Heart right ventricle (tissue), 16 donors: ENCODE measurements at regions not wholly inside any gene's neighbourhood (a gene's known extent, or its start where the extent isn't known, plus 50 kb on each side); places are given as distances from the start of the nearest gene placed in this dataset.

Experiments
- ATAC-seq, 8 donors: fragments of 200-7000 bp; cut with Tn5 transposase; one replicate each; pipeline ENCODE4 v1.9.1; 2020; ENCODE audit warnings: mild to moderate bottlenecking in 8 of 8, moderate library complexity in 8 of 8, moderate number of reproducible peaks in 1 of 8
- DNase-seq, 2 donors: peaks; one replicate each; pipeline ENCODE4 v3.0.0-alpha.2; 2020
- H3K27ac ChIP-seq, 10 donors: fragments of 200-600 bp; sonication (generic) in 2 of 10; one replicate each; pipeline versions ENCODE4 v1.5.0 to v1.8.0; 2020 to 2022; ENCODE audit warnings: mild to moderate bottlenecking in 3 of 10
- H3K27me3 ChIP-seq, 7 donors: fragments of 200-600 bp; one replicate each; pipeline ENCODE4 v1.8.0; 2021 to 2022; ENCODE audit warnings: mild to moderate bottlenecking in 2 of 7
- H3K36me3 ChIP-seq, 9 donors: fragments of 200-600 bp; sonication (generic) in 1 of 9; one replicate each; pipeline versions ENCODE4 v1.5.0 to v1.8.0; 2020 to 2022; ENCODE audit warnings: mild to moderate bottlenecking in 2 of 9
- H3K4me1 ChIP-seq, 9 donors: fragments of 200-600 bp; sonication (generic) in 1 of 9; one replicate each; pipeline versions ENCODE4 v1.5.0 to v1.8.0; 2020 to 2022; ENCODE audit warnings: mild to moderate bottlenecking in 4 of 9
- H3K4me3 ChIP-seq, 10 donors: fragments of 200-600 bp; sonication (generic) in 2 of 10; one replicate each; pipeline versions ENCODE4 v1.5.0 to v1.8.0; 2020 to 2022; ENCODE audit warnings: mild to moderate bottlenecking in 7 of 10, moderate library complexity in 2 of 10
- H3K9me3 ChIP-seq, 11 donors: fragments of 200-600 bp in 10 of 11; sonication (generic) in 2 of 11; one replicate each; pipeline versions ENCODE4 v1.5.0 to v1.8.0; 2013 to 2022; ENCODE audit warnings: mild to moderate bottlenecking in 2 of 11, control low read depth in 1 of 11, moderate library complexity in 1 of 11
- CTCF ChIP-seq, 9 donors: fragments of 200-600 bp; sonication (generic) in 2 of 9; IDR thresholded peaks; one replicate each; pipeline versions ENCODE4 v1.5.0 to v1.8.0; 2021 to 2022; ENCODE audit warnings: antibody characterized with exemption in 9 of 9, mild to moderate bottlenecking in 5 of 9, moderate library complexity in 1 of 9
- WGBS, 2 donors: extraction: QIAGEN DNeasy Blood & Tissue Kit; methylation state at CpG; one replicate each; pipeline ENCODE4 v1.1.7; 2013; ENCODE audit warnings: inconsistent platforms in 1 of 2; 5-methylcytosine and 5-hydroxymethylcytosine counted together
- intact Hi-C, 10 donors: fragments of 100-400 bp; cut with DNase I; formaldehyde crosslinking; loops; one replicate each; pipeline versions ENCODE4 v1.11.1 to v1.14.2; 2022
- donor health status: Arrhythmogenic right ventricular cardiomyopathy.
- donor health status: ischemic (EF 13 %, LVEDD 7.1; RV severe dilation, severe dysfunction).
- donor health status: healthy with polysubstance abuse.
- donor health status: DM: no; HTN: yes; CAD: no.
- donor health status: DM: no; HTN: no; CAD: no.
- donor health status: ischemic (EF 25% LVEDD 6.9; RV normal size, moderate dysfunction).
- donor health status: ischemic (EF 25% LVEDD 5.7; RV mildly dilated, moderate dysfunction).
- donor health status: healthy.
- donor health status: DM: yes; HTN: yes; CAD: no.
- donor health status: Ischemic cardiomyopathy.
- donor health status: ischemic (EF 35%, LVEDD 5.7; RV mildly dilated, moderate dysfunction).
- donor health status: nonischemic (EF 11% LVEDD 7.7; RV severe dilation, severe dysfunction).
- donor health status: DM: yes; HTN: yes; CAD: no.
- donor health status: PGD.
- donor health status: ischemic (EF 29% LVEDD 5.4; RV normal size, mild dysfunction).
- donor health status: nonischemic (EF 23%, LVEDD 6.1; RV moderate dilation, normal function).

DNA sequence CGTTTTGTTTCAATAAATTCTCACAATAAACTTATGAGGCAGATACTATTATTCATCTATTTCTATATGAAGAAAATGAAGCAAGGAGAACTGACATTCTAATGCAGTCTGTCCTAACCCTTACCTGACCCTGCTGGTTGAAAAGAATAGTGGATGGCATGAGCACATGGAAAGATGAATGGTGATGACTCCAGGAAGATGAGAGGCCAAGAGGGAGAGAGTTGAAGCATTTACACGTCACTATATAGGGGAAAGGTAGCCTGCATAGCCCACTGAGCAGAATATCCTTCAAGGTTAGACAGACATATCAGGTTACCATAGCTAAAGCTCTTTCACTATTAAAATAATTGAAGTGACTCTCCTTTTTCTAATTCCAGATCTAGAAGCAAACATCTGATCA lies 163.9 kb upstream of the CDK1 start:
- no peaks in the 10 kb centered on the region for H3K36me3 ChIP-seq
- ATAC-seq (no peak), DNase-seq (no peak)
- peaks cover 0 to 7% (median 0%) of the 10 kb centered on the region in 9 donors for H3K4me1 ChIP-seq
- no peak overlapping the region for H3K4me3 ChIP-seq
- H3K9me3 ChIP-seq: no peaks in the 10 kb centered on the region
- 73 to 78% methylated on average over 2 of the region's 2 CpGs for WGBS, 2 donors
- no peaks in the 10 kb centered on the region for H3K27me3 ChIP-seq
- TF ChIP-seq CTCF (IDR thresholded peaks at IDR 0.05): no peak
- intact Hi-C loops: loop anchor here in 2 of 10 donors (10.0 kb wide), 2 partner anchors 160 to 170 kb away; no protein-coding TSS in a partner anchor
- no peak overlapping the region for H3K27ac ChIP-seq

- no peak overlapping the region for H3K4me3 ChIP-seq
- H3K36me3 ChIP-seq: no peaks in the 10 kb centered on the region
- DNase-seq (no peak), ATAC-seq (no peak)
- no peak for TF ChIP-seq CTCF (IDR thresholded peaks at IDR 0.05)
- H3K9me3 ChIP-seq: no peaks in the 10 kb centered on the region
- no peaks in the 10 kb centered on the region for H3K27me3 ChIP-seq
- H3K4me1 ChIP-seq: peaks cover 0 to 7% (median 0%) of the 10 kb centered on the region in 9 donors
- intact Hi-C loops: loop anchor here in 2 of 10 donors (10.0 kb wide), 2 partner anchors 159 to 169 kb away; no protein-coding TSS in a partner anchor
- no peak overlapping the region for H3K27ac ChIP-seq
- WGBS, 2 donors: 89% methylated on average over 2 of the region's 2 CpGs
These were observed 164.8 kb upstream of the CDK1 start for GRCh38 chr10:60613434-60613833.

DNA sequence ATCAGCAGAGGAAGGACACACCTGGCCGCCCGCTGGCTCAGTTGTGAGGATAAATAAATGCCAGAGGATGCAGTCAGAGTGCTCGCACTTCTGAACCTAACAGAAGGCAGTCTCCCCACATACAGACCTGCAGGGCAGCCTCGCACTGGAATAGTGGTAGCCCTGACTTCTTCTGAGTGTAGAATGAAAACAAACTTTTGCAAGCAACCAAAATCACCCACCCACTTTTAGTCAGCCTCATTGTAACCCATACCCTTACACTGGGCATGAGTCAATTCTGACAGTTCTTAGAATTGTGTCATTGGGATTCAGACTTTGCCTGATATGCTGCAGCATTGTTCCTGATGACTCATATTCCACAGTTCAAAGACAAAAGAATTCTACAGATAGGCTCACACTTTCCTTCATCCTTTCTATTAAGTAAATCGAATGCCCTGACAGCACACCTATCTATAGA lies 167.0 kb upstream of the CDK1 start:
- Histone ChIP-seq H3K4me1 (peaks cover 0 to 7% (median 0%) of the 10 kb centered on the region in 9 donors), H3K27ac (no peak overlapping the region), H3K36me3 (no peaks in the 10 kb centered on the region), H3K27me3 (no peaks in the 10 kb centered on the region), H3K4me3 (no peak overlapping the region), H3K9me3 (no peaks in the 10 kb centered on the region)
- intact Hi-C loops: loop anchor here in 2 of 10 donors (10.0 kb wide), 2 partner anchors 157 to 167 kb away; no protein-coding TSS in a partner anchor
- ATAC-seq: peak in 2 of 8 donors; percentile 39 to 41
- no peak for TF ChIP-seq CTCF (IDR thresholded peaks at IDR 0.05)
- WGBS, 2 donors: 72 to 75% methylated on average over 5 of the region's 5 CpGs
- no peak for DNase-seq

DNA sequence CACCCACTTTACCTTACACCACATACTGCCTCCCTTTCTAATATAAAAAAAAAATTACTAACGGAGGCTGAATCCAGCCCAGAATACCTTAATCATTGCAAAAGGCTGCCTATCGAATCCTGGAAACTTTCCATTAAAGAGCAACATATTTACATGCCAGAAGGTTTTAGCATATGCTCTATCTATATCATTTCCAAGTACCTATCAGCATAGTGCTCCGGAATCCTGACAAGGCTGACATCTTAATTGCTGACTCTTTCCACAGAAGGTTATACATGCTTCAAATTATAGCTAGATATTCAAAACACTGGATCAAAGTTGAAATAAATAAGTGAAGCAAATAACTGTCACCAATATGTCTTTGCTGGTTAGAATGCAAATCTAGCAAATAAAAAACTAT lies 170.9 kb upstream of the CDK1 start:
- H3K9me3 ChIP-seq: no peaks in the 10 kb centered on the region
- TF ChIP-seq CTCF (IDR thresholded peaks at IDR 0.05): no peak
- peaks cover 0 to 7% (median 0%) of the 10 kb centered on the region in 9 donors for H3K4me1 ChIP-seq
- intact Hi-C loops: loop anchor here in 1 of 10 donors (1.0 kb wide), 1 partner anchor 8 kb away; no protein-coding TSS in a partner anchor
- H3K27ac ChIP-seq: no peak overlapping the region
- ATAC-seq: no peak
- no peak overlapping the region for H3K4me3 ChIP-seq
- H3K36me3 ChIP-seq: no peaks in the 10 kb centered on the region
- WGBS, 2 donors: 60 to 66% methylated on average over 3 of the region's 3 CpGs
- H3K27me3 ChIP-seq: no peaks in the 10 kb centered on the region
- no peak for DNase-seq
